K562 (cell line): ENCODE measurements at regions not wholly inside any gene's neighbourhood (a gene's known extent, or its start where the extent isn't known, plus 50 kb on each side); places are given as distances from the start of the nearest gene placed in this dataset.

ENCODE experiments used
- ATAC-seq: fragments of 200-7000 bp; cut with Tn5 transposase; 3 replicates; pipeline ENCODE4 v1.9.1; 2020; ENCODE audit warnings: moderate library complexity
- BruUV-seq: library from RNA; stranded (reverse); fragments of 400-500 nt; replicated peaks from 2 replicates; lab custom pipeline; 2021; lab: Mats Ljungman, UMichigan
- CTCF ChIA-PET: fragments of 300-600 bp; formaldehyde crosslinking; extraction: SDS; loops from one replicate; lab custom pipeline; 2021; ENCODE audit warnings: low intra/inter-chr PET ratio; lab: Yijun Ruan, JAX
- POLR2A ChIA-PET: fragments of 300-600, 350-650 bp; sonication (Branson Sonifier 250); formaldehyde crosslinking; extraction: SDS; loops from one replicate; lab custom pipeline; 2021; ENCODE audit warnings: antibody characterized with exemption, inconsistent platforms; lab: Yijun Ruan, JAX
- DNase-seq, 4 experiments: peaks; one replicate each; pipeline versions ENCODE4 v3.0.0 to v3.0.0-alpha.2; 2011 to 2018; ENCODE audit warnings: low spot score in 3 of 4, mixed read lengths in 3 of 4; ENCODE audit errors: extremely low read depth in 1 of 4
- FAIRE-seq: peaks from 2 replicates; lab custom pipeline; 2011; peaks lifted over from hg19 to GRCh38; lab: Jason Lieb, UNC
- H2AFZ ChIP-seq: 2 replicates; pipeline ENCODE4 v1.6.0; 2011; ENCODE audit warnings: low read depth, low read length, control low read depth, inconsistent platforms
- H3K27ac ChIP-seq: fragments of 200-600 bp; 3 replicates; pipeline ENCODE4 v1.8.0; 2011; ENCODE audit warnings: low read depth, mild to moderate bottlenecking, control low read depth, inconsistent platforms, low read length, moderate library complexity, mixed read lengths; ENCODE audit errors: extremely low read depth
- H3K27me3 ChIP-seq, 2 experiments: fragments of 300-600 bp in 1 of 2; 2 replicates in 1 of 2; 3 replicates in 1 of 2; pipeline versions ENCODE4 v1.6.0 to v1.8.0; 2011; ENCODE audit warnings: inconsistent platforms in 2 of 2, low read length in 2 of 2, mild to moderate bottlenecking in 1 of 2, mixed read lengths in 1 of 2, moderate library complexity in 1 of 2; ENCODE audit not compliant: control insufficient read depth in 2 of 2, insufficient read depth in 2 of 2
- H3K36me3 ChIP-seq: fragments of 300-600 bp; 3 replicates; pipeline ENCODE4 v1.8.0; 2011; ENCODE audit warnings: mild to moderate bottlenecking, low read length, inconsistent platforms; ENCODE audit not compliant: control insufficient read depth, insufficient read depth
- H3K4me1 ChIP-seq, 2 experiments: fragments of 200-600 bp in 1 of 2; replicated peaks in 1 of 2; 2 replicates in 1 of 2; 3 replicates in 1 of 2; pipeline versions ENCODE4 v1.5.1 to v1.8.0; 2011; ENCODE audit warnings: inconsistent platforms in 2 of 2, low read length in 2 of 2, mild to moderate bottlenecking in 1 of 2, mixed read lengths in 1 of 2, moderate library complexity in 1 of 2; ENCODE audit not compliant: control insufficient read depth in 2 of 2, insufficient read depth in 2 of 2
- H3K4me2 ChIP-seq: 2 replicates; pipeline ENCODE4 v1.6.1; 2011; ENCODE audit warnings: low read length, control low read depth, inconsistent platforms, mixed read lengths; ENCODE audit not compliant: insufficient read depth
- H3K4me3 ChIP-seq: fragments of 200-600 bp; sonication (generic), shearing (Covaris generic); 2 replicates; pipeline ENCODE4 v1.5.1; 2016; ENCODE audit warnings: control low read depth, inconsistent platforms
- H3K79me2 ChIP-seq: fragments of 200-600 bp; 3 replicates; pipeline ENCODE4 v1.8.0; 2011; ENCODE audit warnings: low read length, inconsistent platforms; ENCODE audit not compliant: control insufficient read depth, insufficient read depth
- H3K9ac ChIP-seq, 2 experiments: 2 replicates each; pipeline versions ENCODE4 v1.6.0 to v1.6.1; 2011; ENCODE audit warnings: low read depth in 2 of 2, low read length in 2 of 2, control low read depth in 1 of 2, inconsistent platforms in 1 of 2, mild to moderate bottlenecking in 1 of 2, mixed read lengths in 1 of 2; ENCODE audit not compliant: insufficient read depth in 1 of 2
- H3K9me1 ChIP-seq: one replicate; pipeline ENCODE4 v1.6.0; 2011; ENCODE audit warnings: inconsistent platforms, mild to moderate bottlenecking, low read length, moderate library complexity; ENCODE audit not compliant: control insufficient read depth, insufficient read depth
- H3K9me3 ChIP-seq: replicated peaks from 2 replicates; pipeline ENCODE4 v1.5.1; 2011; ENCODE audit warnings: low read depth, low read length, inconsistent platforms; ENCODE audit not compliant: control insufficient read depth, insufficient read depth
- H4K20me1 ChIP-seq: replicated peaks from 2 replicates; pipeline ENCODE4 v1.6.1; 2011; ENCODE audit warnings: low read length, inconsistent platforms, mixed read lengths; ENCODE audit not compliant: control insufficient read depth, insufficient read depth
- ADNP ChIP-seq: fragments of 200-800 bp; sonication (Bioruptor generic); IDR thresholded peaks from 2 replicates; pipeline ENCODE4 v1.6.1; 2016; ENCODE audit warnings: missing genetic modification characterization, missing compliant biosample characterization
- ELF4 ChIP-seq: fragments of 450-650 bp; formaldehyde crosslinking; IDR thresholded peaks from 2 replicates; pipeline ENCODE4 v1.4.0; 2022; ENCODE audit warnings: missing genetic modification characterization
- NR2C2 ChIP-seq, 2 experiments: fragments of 200-800 bp in 1 of 2; sonication (Bioruptor generic) in 1 of 2; sonication (generic) in 1 of 2; formaldehyde crosslinking in 1 of 2; IDR thresholded peaks; 2 replicates each; pipeline versions ENCODE4 v1.6.1 to v1.8.0; 2016 to 2022; ENCODE audit warnings: mild to moderate bottlenecking in 1 of 2, missing compliant biosample characterization in 1 of 2, missing genetic modification characterization in 1 of 2, missing genetic modification reagents in 1 of 2
- RAD51 ChIP-seq: fragments of 450-650 bp; IDR thresholded peaks from 2 replicates; pipeline ENCODE4 v1.7.1; 2016; ENCODE audit warnings: low read depth, mild to moderate bottlenecking, borderline replicate concordance
- SIX5 ChIP-seq, 2 experiments: IDR thresholded peaks; 2 replicates each; pipeline ENCODE4 v1.6.1; 2011; ENCODE audit warnings: low read length in 2 of 2, borderline replicate concordance in 1 of 2, low read depth in 1 of 2, mild to moderate bottlenecking in 1 of 2, moderate library complexity in 1 of 2; ENCODE audit not compliant: insufficient read depth in 1 of 2
- SMARCB1 ChIP-seq: IDR thresholded peaks from 2 replicates; pipeline ENCODE4 v1.6.1; 2011; ENCODE audit warnings: improper control_type of control experiment, low read depth; ENCODE audit not compliant: insufficient read length
- TFAM ChIP-seq: fragments of 250-450 bp; sonication (Bioruptor Pico); conservative IDR thresholded peaks from 2 replicates; pipeline ENCODE4 v1.5.0; 2021; ENCODE audit warnings: mild to moderate bottlenecking, moderate library complexity
- TFE3 ChIP-seq: fragments of 450-650 bp; formaldehyde crosslinking; IDR thresholded peaks from 2 replicates; pipeline ENCODE4 v1.4.0; 2020; ENCODE audit warnings: mild to moderate bottlenecking, mixed read lengths
- ZFP36 ChIP-seq: fragments of 150-350 bp; IDR thresholded peaks from 2 replicates; pipeline ENCODE4 v1.6.1; 2018; ENCODE audit warnings: low read length, low read depth; ENCODE audit not compliant: partially characterized antibody
- ZNF224 ChIP-seq: sonication (generic); formaldehyde crosslinking; IDR thresholded peaks from 2 replicates; pipeline ENCODE4 v1.8.0; 2022; ENCODE audit warnings: mild to moderate bottlenecking, missing genetic modification reagents
- WGBS: fragments of 100-300 bp; shearing (Covaris generic); methylation state at CpG from one replicate; pipeline ENCODE4 v1.1.6; 2016; ENCODE audit warnings: low coverage, mixed read lengths; ENCODE audit not compliant: insufficient coverage; ENCODE audit errors: missing lambda C conversion rate; 5-methylcytosine and 5-hydroxymethylcytosine counted together
- in situ Hi-C: fragments of 300-500 bp; cut with MboI; formaldehyde crosslinking; loops from 4 replicates; pipeline ENCODE4 v1.15.0; 2018; ENCODE audit warnings: inconsistent platforms, mixed read lengths
- intact Hi-C: fragments of 100-400 bp; cut with micrococcal nuclease; formaldehyde crosslinking; loops from 2 replicates; pipeline ENCODE4 v1.14.2; 2022
- TF ChIP-seq, protein P1 (sequence below): fragments of 450-650 bp; IDR thresholded peaks from 2 replicates; pipeline ENCODE4 v1.7.0; 2016; ENCODE audit warnings: borderline replicate concordance
- TF ChIP-seq, protein P2 (sequence below): fragments of 200-800 bp; sonication (Bioruptor generic); IDR thresholded peaks from 2 replicates; pipeline ENCODE4 v1.6.1; 2017; ENCODE audit warnings: missing genetic modification characterization, missing compliant biosample characterization

- TF ChIP-seq NR2C2 (CRISPR knock-in tag; IDR thresholded peaks at IDR 0.05) (no peak), NR2C2 (tag; IDR thresholded peaks at IDR 0.05) (no peak), ZFP36 (no peak), ZNF224 (no peak)
Observed at GRCh38 chr9:519579-519978, 304.9 kb downstream of the DOCK8 start (continued).

GRCh38 chr9:520302-520701 lies 305.6 kb downstream of the DOCK8 start:
- DNase-seq (no peak), ATAC-seq (no peak), FAIRE-seq (no peak)
- no peak overlapping the region for H3K4me3 ChIP-seq
- POLR2A ChIA-PET: no interaction called here
- no peaks in the 10 kb centered on the region for H3K9me3 ChIP-seq
- no peak overlapping the region for H2AFZ ChIP-seq
- no peaks in the 10 kb centered on the region for H3K9me1 ChIP-seq
- H3K9ac ChIP-seq: no peak overlapping the region
- peaks cover 2 to 20% of the 10 kb centered on the region in 2 experiments; a peak in 2 of 5 replicates for H3K27me3 ChIP-seq
- H3K36me3 ChIP-seq: no peaks in the 10 kb centered on the region
- no peak overlapping the region for H3K4me2 ChIP-seq
- CTCF ChIA-PET: no interaction called here
- intact Hi-C loops (no loop called here), in situ Hi-C loops (no loop called here)
- 0% methylated on average over 3 of the region's 3 CpGs for WGBS
- H3K4me1 ChIP-seq: no peaks in the 10 kb centered on the region
- no peaks in the 10 kb centered on the region for H3K79me2 ChIP-seq
- BruUV-seq: no TSS peak
- no peak overlapping the region for H3K27ac ChIP-seq
- H4K20me1 ChIP-seq: no peaks in the 10 kb centered on the region
- TF ChIP-seq ELF4 (CRISPR knock-in tag) (no peak), TFE3 (CRISPR knock-in tag) (peak; percentile 83), RAD51 (peak; percentile 49), SMARCB1 (no peak), SIX5 (IDR thresholded peaks at IDR 0.05; ENCODE audit: borderline replicate concordance in 1 of 2, insufficient read depth in 1 of 2, low read depth in 1 of 2, low read length in 2 of 2) (no peak), ADNP (no peak), TFAM (CRISPR knock-in tag) (no peak)
- TF ChIP-seq, protein P1, sequence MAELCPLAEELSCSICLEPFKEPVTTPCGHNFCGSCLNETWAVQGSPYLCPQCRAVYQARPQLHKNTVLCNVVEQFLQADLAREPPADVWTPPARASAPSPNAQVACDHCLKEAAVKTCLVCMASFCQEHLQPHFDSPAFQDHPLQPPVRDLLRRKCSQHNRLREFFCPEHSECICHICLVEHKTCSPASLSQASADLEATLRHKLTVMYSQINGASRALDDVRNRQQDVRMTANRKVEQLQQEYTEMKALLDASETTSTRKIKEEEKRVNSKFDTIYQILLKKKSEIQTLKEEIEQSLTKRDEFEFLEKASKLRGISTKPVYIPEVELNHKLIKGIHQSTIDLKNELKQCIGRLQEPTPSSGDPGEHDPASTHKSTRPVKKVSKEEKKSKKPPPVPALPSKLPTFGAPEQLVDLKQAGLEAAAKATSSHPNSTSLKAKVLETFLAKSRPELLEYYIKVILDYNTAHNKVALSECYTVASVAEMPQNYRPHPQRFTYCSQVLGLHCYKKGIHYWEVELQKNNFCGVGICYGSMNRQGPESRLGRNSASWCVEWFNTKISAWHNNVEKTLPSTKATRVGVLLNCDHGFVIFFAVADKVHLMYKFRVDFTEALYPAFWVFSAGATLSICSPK: no peak
- TF ChIP-seq, protein P2, sequence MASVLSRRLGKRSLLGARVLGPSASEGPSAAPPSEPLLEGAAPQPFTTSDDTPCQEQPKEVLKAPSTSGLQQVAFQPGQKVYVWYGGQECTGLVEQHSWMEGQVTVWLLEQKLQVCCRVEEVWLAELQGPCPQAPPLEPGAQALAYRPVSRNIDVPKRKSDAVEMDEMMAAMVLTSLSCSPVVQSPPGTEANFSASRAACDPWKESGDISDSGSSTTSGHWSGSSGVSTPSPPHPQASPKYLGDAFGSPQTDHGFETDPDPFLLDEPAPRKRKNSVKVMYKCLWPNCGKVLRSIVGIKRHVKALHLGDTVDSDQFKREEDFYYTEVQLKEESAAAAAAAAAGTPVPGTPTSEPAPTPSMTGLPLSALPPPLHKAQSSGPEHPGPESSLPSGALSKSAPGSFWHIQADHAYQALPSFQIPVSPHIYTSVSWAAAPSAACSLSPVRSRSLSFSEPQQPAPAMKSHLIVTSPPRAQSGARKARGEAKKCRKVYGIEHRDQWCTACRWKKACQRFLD (CRISPR knock-in tag): no peak
